Activated CD8-positive, alpha-beta memory T cell treated with anti-CD3 and anti-CD28 coated beads for 24 hours (primary cell): ENCODE measurements at regions not wholly inside any gene's neighbourhood (a gene's known extent, or its start where the extent isn't known, plus 50 kb on each side); places are given as distances from the start of the nearest gene placed in this dataset.

Experiments used
- DNase-seq: peaks from one replicate; pipeline ENCODE4 v3.0.0-alpha.2; 2020

DNA sequence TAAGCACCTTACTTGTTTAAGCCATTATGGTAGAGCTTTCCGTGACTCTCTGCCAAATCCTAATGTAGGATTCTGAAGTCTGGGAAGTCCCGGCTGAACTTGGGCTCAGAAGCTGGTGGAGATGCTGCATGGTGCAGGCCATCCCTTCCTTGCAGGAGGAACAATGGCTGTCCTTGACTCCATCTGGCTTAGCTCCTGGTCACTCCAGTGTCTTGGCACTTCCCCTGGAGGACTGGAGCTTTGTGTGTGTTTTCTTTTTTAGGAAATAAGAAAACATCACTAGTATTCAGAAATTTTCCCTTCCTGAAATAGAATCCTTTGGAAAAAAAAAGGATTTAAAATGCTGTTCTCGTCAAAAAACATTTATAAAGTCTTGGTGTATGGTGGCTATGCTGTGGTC lies 209.3 kb upstream of the ROPN1 start:
- no peak for DNase-seq

DNA sequence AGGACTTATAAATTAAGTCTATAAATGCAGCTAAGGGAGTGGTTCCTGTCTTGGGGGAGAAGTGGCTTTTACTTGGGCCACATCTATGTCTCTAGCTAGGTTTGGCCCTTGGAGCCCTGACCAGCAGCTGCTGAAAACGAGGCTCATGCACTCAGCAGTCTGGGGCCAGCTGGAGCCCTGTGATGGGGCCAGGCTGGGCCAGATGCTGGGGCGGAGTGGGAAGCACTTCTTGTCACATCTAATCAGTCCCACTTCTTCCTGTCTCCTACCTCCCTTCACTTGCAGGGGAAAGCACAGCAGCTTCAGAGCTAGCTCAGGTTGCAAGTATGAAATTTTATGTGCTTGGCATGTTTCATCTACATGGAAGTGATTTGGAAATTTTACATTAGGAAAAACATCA lies 209.9 kb upstream of the ROPN1 start:
- no peak for DNase-seq

DNA sequence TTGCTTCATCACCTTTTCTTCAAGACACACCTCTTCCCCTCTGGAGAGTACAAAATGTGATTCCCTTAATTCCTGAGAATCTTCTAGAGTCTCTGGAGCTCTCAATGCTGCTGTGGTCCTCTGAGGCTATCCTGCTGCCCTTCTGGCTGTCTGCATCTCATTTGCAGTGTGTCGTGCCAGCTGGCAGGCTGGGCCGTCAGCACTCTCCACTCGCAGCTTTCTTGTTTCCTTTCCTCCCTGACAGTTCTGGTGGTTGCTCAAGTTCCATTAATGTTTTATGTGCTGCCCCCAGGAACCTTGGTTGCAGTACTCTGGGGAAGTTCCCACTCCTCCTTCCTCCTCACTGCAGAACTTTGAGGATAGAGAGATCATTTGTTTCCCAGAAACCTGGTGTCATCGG lies 210.8 kb upstream of the ROPN1 start:
- DNase-seq, result no peak

DNA sequence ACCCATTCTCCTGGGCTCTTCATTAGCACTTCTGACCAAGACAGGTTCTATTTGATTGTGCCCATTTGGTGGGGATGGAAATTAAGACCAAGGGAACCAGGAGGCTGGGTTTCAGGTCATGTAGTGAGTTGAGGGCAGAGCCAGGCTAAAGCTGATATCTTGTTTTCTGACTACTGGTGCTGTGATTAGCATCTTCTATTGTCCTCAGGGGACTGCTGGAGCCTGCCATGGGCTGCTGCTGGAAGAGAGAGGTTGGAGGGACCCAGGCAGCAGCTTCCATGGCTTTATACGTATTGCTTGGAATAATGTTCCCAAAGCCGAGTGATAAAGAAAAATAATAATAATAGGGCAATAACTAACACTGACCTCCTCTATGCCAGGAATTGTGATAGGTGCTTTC lies 211.4 kb upstream of the ROPN1 start:
- no peak for DNase-seq

DNA sequence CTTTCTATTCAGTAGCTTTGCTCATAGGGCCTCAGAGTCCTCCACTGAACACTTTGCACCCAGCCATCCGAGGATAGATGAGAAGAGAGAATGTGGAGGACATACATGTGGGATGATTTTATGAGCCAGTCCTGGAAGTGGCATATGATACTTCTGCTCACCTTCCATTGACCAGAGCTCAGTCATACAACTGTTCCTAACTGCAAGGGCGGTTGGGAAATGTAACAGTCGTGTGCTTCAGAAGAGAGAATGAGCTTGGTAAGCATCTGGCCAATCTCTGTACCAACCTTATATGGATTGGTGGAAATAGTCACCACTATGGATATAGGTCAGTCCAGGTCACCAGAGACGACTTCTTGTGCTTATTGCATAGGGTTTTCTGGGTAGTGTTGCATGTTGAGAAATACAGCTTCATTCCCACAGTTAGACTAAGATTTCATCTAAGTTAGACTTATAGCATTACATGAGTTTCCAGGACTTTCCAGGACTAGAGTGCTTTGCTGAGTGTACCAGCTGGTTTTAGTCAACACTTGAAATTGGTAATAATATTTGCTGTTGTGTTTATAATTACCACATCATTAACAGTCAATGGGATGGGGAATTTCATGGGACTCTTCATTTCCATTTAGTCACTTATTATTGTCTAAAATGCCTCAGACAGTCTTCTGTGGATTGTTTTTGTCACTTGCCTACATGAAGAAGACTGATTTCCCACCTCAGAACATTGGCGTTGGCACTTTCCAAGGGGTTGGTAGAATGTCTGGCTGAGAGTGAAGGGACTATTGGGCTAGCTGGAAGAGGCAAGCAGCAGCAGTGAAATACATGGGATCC lies 214.5 kb upstream of the ROPN1 start:
- DNase-seq, result no peak

DNA sequence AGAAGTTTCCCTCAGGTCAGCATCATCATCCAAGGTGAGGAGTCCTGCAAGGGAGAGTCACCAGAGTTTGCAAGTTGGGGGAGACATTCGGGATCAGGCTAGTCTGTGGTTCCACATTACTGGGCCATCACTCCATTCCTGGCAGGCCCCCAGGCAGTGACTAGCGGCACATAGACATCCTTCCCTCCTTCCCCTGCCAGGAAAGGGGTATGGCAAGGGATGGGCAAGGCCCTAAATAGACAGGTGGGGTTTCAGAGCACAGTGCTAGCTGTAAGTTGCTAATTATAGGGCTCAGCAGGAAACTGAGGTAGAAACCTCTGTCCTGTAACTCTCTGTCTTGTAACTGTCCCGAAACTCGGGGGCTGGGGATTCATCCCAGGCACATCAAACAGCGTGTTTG lies 215.2 kb upstream of the ROPN1 start:
- DNase-seq, result no peak

DNA sequence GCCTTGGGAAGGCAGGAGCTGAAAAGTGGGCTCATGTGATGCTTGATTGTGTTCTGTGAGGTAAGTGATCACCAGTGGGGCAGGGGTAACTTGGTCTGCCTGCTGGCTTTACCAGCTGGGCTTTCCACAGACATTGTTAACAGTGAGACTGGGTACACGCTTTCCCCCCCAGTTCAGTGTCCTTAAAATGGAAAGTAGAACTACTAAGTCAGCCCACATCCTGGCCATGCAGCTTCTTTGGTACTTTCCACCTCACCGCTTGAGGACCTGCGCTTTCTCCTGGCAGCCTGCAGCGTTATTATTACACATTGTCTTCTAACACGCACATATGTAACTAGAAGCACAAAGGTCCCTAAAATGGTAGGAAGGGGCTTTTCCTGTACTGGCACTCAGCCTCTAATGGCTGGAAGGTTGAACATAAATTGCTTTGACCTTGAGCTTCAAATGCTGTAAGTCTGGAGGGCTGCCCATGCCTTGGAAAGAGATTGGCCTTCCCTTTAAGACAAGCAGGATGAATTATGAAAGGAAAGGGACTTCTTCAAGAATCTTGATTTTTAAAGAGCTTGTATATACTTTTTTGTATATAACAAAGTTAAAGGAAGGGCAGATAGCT lies 216.1 kb upstream of the ROPN1 start:
- no peak for DNase-seq

DNA sequence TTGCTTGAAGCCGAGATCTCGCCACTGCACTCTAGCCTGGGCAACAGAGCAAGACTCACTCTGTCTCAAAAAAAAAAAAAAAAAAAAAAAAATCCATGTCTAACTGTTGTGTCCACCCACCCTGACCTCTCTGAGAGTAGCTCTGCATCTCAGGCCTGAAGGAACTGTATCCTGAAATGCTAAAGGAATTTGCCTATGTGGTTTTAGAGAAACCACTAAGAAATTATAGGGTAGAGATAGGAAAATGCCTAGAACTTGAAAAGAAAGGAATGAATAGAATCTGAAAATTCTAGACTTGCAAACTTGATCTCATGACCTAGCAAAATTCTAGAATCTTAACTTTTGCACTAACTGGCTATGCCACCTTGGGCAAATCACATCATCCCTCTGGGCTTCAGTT lies 217.5 kb upstream of the ROPN1 start:
- DNase-seq, result no peak

DNA sequence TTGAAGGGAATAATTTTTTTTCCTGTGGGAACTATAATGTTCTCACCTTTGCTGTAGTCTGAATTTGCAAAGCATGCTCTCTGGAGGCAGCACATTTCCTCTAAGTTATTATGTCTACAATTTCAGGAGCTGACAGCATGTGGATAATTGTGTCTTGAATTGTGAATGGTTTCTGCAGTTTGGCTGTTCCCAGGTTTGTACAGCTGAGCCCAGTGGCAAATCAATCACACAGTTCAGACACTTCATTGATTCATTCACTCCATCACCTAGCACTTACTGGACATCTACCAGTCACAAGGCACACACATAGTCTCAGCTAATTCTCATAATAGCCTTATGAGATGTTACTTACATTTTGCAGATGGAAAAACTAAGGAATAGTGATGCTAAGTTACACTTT lies 219.0 kb upstream of the ROPN1 start:
- DNase-seq, result no peak

DNA sequence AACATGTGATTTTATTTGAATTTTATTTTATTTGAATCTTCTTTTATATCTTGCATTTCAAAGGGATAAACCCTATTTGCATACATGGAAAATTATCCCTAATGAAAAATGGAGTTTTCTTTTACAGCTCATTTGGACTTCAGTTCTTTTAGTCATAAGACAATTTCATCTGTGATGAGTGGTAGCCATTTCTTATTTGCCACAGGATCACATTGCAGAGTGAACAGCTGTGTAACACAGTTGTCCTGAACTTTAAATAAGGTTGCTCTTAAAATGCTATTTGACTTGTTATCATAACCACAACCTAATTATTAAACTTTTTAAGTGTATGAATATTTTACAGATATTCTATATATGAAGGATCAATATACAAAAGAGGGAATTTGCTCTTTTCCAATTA lies 221.7 kb upstream of the ROPN1 start:
- no peak for DNase-seq

DNA sequence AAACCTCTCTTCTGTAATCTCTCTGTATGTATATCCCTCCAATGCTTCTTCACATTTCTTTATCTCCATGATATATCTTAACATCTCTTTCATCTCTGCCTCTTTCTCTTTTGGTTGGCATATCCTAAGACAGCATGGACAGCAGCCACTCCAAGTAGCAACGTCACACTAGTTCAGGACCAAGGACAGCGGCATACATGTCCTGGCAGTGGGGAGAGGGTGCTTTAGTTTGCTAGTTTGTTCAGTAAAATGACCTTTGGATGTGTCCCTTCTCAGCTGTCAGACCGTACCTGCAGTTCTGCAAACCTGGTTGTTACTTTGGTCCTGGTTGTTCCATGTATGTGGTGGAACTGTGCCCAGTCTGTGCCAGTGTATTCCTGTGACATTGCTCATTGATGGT lies 225.6 kb upstream of the ROPN1 start:
- DNase-seq, result no peak

DNA sequence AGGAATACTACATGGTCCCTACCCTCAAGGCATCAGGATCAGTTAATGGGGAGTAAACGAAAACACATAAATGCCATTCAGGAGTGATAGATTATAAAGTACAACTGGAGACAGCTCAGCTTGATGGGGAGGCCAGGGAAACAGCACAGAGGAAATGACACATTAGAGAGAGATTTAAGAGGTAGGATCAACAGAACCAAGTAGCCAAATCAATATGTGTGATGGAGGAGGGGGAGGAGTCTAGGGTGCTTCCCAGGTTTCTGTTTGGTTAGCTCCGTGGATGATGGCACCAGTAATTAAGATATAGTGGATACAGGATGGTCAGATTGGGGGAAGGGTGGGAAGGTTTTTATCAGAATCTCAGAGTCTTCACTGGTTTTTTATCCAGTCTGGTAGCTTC lies 229.5 kb upstream of the ROPN1 start:
- DNase-seq, result no peak

DNA sequence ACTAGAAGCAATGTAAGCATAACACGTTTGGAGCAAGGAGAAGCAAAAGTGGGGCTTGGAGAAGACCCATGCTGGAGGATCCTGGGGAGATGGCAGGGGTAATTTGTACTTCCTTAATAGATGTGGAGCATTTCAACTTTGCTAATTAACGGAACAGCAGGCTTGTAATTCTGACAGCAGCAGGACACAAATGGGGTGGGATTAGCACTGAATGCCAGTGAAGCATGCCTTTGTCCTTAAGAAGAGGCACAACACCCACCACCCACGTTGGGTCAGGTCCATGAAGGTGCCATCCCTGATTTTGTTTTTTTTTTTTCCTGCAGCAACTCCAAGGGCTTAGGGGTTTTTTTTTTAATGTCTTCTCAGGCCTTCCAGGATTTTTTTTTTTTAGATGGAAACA lies 231.9 kb upstream of the ROPN1 start:
- DNase-seq, result no peak

DNA sequence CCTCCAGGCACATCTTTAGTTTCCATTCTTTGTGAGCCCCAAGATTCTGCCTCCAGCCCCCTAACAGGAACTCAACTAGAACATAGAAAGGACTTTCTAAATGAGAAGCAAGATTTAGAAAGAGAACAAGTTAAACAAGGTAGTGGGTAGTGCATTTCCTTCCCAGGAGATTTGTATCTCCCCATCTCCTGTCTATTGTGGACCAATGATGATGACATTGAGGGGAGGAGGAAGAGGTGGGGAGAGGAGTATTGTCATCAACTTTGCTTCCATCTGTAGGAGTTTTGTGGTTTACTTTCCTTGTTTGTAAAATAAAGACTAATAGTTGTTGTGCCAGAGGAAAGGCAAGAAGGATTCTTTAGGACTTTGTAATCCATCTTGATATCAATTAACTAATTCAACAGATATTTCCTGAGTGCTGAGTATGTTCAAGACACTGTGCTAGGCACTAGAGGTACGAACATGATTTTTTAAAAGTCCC lies 235.3 kb upstream of the ROPN1 start:
- DNase-seq, result no peak

DNA sequence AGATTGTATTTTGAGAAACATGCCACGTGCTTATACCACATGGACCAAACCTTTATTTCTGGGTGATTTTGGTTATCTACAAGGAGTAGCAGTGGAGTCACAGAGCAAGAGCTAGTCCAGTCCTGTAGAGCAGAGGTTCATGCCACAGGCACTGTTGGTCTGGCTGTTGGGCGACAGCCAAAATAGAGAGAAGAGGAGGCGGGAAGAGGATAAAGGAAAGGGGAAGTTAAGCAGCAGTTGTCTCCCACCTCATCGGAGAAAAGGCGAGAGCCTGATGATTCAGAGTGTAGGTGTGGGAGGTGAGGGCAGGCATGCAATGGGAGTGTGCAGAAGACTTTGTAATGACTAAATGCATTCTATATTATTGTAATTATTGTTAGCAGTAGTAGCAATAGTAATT lies 237.5 kb upstream of the ROPN1 start:
- DNase-seq, result no peak

DNA sequence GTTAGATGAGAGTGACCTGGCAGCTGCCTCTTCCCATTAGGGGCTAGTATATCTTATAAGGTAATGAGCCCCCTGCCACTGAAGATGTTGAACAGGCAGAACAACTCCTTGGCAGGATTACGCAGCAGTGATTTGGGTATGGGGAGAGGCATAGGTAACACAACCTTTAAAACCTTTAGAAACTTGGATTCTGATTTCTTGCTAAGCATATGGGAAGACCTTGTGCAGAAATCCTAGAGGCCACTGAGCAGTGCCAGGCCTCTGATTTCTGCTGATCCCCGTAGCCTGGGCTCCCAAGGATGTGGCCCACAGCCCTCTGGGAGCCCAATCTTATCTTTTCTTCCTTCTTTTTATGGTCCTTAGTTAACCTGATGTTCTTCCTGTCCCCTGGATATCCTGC lies 237.9 kb upstream of the ROPN1 start:
- no peak for DNase-seq

DNA sequence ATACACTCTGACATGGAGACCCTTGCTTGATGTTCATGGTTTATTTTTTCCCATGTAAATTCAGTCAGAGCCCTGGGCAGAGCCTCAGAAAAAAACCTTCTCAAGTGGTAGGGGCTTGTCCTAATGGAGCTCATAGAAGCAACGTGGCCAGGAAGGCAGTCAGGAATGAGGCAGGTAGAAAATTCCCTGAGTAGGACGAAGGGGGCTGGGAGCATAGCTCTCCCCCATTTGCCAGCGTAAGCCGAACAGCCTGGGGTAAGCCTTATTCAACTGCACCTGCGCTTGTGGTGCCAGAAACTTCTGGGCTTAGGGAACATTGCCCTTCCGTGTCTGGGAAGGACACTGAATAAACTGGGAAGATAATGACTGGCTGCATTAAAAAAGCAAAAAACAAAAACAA lies 238.5 kb upstream of the ROPN1 start:
- DNase-seq, result no peak

DNA sequence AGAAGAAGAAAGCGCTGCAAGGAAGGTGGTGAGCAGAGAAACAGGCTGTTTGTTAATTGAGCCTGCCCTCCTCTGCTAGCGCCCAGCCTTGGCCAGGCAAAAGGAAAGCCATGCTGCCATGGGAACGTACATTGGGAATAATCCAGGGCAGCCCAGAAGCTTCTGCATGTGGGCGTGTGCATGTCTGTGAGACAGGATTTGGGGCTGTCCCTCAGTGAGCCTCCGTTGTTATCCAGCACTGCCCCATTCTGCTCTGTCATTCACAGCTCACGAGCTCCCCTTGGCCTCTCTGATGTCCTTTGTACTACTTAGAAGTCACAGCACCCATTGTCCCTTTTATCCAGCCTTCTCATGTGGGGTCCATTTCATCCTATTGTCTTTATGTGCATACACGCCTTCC lies 239.1 kb upstream of the ROPN1 start:
- DNase-seq, result no peak

DNA sequence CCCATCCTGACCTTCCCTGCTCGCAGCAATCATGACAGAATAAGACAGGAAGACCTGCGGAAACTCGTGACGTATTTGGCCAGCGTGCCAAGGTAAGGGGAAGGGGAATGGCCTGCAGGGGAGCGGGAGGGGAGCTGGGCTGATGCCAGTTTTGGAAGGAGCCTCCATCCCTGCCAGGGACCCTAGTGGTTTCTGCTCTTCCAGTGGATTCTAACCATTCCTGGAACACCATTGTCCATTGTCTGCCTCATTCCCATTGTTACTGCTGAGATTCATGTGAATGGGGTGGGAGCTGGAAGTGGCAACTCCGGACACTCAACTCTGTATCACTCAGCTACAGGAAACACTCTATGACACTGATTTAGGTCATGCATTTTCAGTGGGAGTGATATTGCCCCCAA lies 242.9 kb upstream of the ROPN1 start:
- no peak for DNase-seq

DNA sequence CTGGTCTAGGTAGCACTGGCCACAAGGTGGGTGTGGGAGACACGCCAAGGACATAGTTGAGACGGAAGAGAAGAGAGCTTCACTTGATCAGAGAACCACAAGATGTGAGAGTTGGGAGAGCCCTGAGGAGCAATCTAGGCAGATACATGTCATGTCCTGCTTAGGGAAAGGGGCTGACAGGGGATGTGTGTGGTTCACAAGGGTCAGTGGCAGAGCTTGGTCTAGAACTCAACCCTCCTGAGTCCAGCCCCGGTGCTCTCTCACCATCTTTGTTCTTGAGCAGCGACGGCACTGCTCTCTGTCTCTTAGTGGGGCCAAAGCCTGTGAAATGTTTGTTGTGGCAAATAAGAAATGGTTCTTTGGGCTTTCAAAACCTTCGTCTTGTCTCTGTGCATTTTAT lies 243.5 kb upstream of the ROPN1 start:
- DNase-seq, result no peak

DNA sequence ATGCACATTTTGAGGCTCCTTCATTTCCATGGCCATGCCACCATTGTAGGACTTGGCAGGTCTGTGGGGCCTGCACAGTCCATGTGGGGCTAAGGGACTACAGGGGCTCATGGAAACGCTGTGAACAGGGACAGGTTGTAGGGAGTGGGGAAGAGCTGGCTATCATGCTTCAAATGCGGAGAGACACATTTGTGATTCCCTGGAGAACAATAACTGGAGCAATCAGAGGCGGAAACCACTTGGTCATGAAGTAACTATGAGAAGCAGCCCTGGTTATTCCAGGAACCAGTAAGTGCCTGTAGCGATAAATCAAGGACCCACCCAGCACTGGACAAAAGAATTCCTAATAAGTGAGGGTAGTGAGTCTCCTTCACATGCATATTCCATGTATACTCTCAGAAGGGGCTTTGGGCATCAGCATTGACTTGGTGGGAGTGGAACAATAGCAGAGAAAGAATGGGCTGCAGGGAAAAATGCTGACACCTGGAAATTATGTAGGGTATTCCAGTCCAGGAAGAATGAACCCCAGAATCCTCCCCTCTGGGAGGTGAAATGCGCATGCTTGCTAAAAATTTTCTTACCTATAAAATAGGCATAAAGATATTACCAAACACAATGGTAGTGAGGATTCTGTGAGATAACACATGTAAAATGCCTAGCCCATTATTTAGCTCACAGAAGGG lies 251.4 kb upstream of the ROPN1 start:
- DNase-seq, result no peak

DNA sequence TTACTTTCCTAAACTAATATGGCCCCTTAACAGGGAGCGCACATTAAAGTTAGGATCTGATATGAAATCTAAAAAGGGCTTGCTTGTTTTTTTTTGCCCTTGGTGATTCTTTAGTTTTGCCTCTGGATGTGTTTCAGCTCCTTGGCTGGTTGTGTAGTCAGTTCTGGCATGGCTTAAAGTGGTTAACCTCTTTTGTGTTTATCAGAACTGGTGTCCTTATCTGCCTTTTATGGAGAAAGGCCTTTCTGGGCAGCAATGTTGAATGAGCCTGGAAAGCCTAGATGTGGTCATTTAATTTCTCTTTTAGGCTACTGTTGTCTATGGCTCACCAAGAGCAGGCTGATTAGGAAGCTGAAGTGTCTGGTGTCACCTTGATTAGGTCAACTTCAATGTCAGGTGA lies 254.5 kb upstream of the ROPN1 start:
- no peak for DNase-seq

DNA sequence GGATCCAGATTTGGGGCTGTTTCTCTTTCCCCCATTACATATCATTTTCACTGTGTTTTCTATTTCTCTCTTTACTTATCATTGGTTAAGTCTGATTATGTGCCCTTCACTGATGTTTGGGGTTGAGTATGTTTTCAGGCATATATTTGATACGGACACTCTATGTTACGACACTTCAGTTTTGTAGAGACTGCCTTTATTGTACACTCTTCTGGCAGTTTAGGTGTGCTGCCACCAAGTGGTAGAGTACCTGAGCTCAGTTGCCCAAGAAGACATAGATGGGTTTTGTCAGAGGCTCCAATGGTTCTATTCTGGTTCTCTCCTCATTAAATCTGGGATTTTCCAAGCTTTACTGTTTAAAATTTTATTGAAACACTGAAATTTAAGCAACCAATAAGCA lies 255.0 kb upstream of the ROPN1 start:
- DNase-seq, result no peak

DNA sequence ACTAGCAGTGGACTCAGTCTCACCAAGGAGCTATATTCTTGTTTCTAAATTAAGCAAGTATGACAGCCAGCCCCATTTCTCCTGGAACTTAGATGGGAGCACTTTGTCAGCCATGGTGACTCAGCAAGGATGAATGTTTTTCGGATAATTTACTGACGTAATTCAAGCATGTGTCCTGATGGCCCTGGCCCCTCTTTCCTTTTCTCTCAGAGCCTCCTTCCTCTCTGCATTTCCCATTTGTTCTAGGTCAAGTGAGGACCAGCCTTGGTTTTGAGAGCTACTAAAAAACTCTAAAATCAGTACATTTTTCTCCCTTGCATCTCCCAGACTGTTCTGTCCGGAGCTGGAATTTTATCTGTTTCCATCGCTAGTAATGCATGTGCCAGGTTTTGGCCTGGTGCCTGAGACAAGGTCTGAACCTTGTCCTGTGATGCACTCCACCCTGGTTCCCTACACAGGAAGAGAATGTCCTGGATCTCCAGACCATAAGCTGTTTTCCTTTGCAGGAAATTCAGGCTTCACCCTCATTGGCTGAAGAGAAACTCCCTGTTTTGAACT lies 256.6 kb upstream of the ROPN1 start:
- DNase-seq, result no peak
